Hepatocyte (in vitro differentiated cells): ENCODE measurements at regions not wholly inside any gene's neighbourhood (a gene's known extent, or its start where the extent isn't known, plus 50 kb on each side); places are given as distances from the start of the nearest gene placed in this dataset.

Experiments
- DNase-seq: peaks from one replicate; pipeline ENCODE4 v3.0.0-alpha.2; 2016; ENCODE audit warnings: low spot score
- H2AFZ ChIP-seq: fragments of 200-600 bp; sonication (generic); 2 replicates; pipeline ENCODE4 v1.6.0; 2016; ENCODE audit warnings: antibody characterized with exemption, mild to moderate bottlenecking
- H3K27ac ChIP-seq: fragments of 200-600 bp; sonication (generic); 2 replicates; pipeline ENCODE4 v1.5.1; 2016; ENCODE audit warnings: mild to moderate bottlenecking
- H3K27me3 ChIP-seq: fragments of 200-600 bp; sonication (generic); 2 replicates; pipeline ENCODE4 v1.6.1; 2016
- H3K36me3 ChIP-seq: fragments of 200-600 bp; sonication (generic); replicated peaks from 2 replicates; pipeline ENCODE4 v1.5.1; 2016; ENCODE audit warnings: low read depth; ENCODE audit not compliant: insufficient read depth
- H3K4me1 ChIP-seq: fragments of 200-600 bp; sonication (generic); 2 replicates; pipeline ENCODE4 v1.5.1; 2016; ENCODE audit warnings: mild to moderate bottlenecking, moderate library complexity; ENCODE audit not compliant: insufficient read depth
- H3K4me2 ChIP-seq: fragments of 200-600 bp; sonication (generic); 2 replicates; pipeline ENCODE4 v1.6.0; 2016
- H3K4me3 ChIP-seq: fragments of 200-600 bp; sonication (generic); 2 replicates; pipeline ENCODE4 v1.5.1; 2016; ENCODE audit warnings: mild to moderate bottlenecking
- H3K79me2 ChIP-seq: fragments of 200-600 bp; sonication (generic); 2 replicates; pipeline ENCODE4 v1.6.0; 2017; ENCODE audit warnings: mild to moderate bottlenecking
- H3K9me2 ChIP-seq: fragments of 200-600 bp; sonication (generic); replicated peaks from 2 replicates; pipeline ENCODE4 v1.6.0; 2017; ENCODE audit warnings: mild to moderate bottlenecking; ENCODE audit not compliant: insufficient read depth
- H3K9me3 ChIP-seq: fragments of 200-600 bp; sonication (generic); 2 replicates; pipeline ENCODE4 v1.5.1; 2016; ENCODE audit warnings: low read depth, mild to moderate bottlenecking
- H4K20me1 ChIP-seq: fragments of 200-600 bp; sonication (generic); 2 replicates; pipeline ENCODE4 v1.6.0; 2016; ENCODE audit warnings: mild to moderate bottlenecking; ENCODE audit not compliant: insufficient read depth, poor library complexity, severe bottlenecking
- EZH2 ChIP-seq: fragments of 200-600 bp; sonication (generic); IDR thresholded peaks from 2 replicates; pipeline ENCODE4 v1.6.1; 2016; ENCODE audit warnings: antibody characterized with exemption, mild to moderate bottlenecking, borderline replicate concordance
- EZH2phosphoT487 ChIP-seq: fragments of 200-600 bp; sonication (generic); IDR thresholded peaks from one replicate; pipeline ENCODE4 v1.6.1; 2018; ENCODE audit warnings: antibody characterized with exemption, mild to moderate bottlenecking, low read depth, moderate library complexity; ENCODE audit not compliant: unreplicated experiment, severe bottlenecking
- WGBS: methylation state at CpG from one replicate; pipeline ENCODE4 v1.1.6; 2016; ENCODE audit warnings: low lambda C conversion rate; ENCODE audit errors: missing lambda C conversion rate; 5-methylcytosine and 5-hydroxymethylcytosine counted together
- TF ChIP-seq, protein P1 (sequence below): fragments of 200-600 bp; sonication (generic); IDR thresholded peaks from 2 replicates; pipeline ENCODE4 v1.5.1; 2016; ENCODE audit warnings: antibody characterized with exemption, mild to moderate bottlenecking; ENCODE audit not compliant: poor library complexity

DNA sequence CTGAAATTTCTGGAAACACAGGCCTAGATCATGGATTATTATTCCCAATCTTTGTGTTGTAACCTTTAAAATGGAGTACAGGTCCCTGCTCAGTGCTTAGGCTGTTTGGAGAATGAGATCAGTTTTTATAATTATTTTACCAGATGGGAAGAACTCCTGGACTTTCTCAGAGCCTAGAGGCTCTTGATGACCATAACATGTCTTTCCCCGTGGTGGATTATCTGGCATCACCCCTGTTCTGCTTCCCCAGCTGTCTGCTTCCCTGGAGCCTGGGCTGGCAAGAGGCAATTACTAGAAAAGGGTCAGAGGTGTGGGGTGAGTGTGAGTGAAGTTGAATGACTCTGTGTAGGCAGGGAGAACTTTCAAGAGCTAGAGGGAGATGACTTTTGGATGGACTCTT is 143.0 kb downstream of the CARTPT start:
- whole genome bisulfite sequencing, result 41% methylated on average over 1 of the region's 1 CpG
- H2AFZ ChIP-seq, result no peak overlapping the region
- H3K4me2 ChIP-seq, result no peak overlapping the region
- H3K4me1 ChIP-seq, result no peaks in the 10 kb centered on the region
- H3K9me3 ChIP-seq, result no peaks in the 10 kb centered on the region
- no peaks in the 10 kb centered on the region for H4K20me1 ChIP-seq
- H3K27ac ChIP-seq, result no peak overlapping the region
- H3K79me2 ChIP-seq, result no peaks in the 10 kb centered on the region
- TF ChIP-seq EZH2phosphoT487 (no peak), EZH2 (no peak)
- TF ChIP-seq, protein P1, sequence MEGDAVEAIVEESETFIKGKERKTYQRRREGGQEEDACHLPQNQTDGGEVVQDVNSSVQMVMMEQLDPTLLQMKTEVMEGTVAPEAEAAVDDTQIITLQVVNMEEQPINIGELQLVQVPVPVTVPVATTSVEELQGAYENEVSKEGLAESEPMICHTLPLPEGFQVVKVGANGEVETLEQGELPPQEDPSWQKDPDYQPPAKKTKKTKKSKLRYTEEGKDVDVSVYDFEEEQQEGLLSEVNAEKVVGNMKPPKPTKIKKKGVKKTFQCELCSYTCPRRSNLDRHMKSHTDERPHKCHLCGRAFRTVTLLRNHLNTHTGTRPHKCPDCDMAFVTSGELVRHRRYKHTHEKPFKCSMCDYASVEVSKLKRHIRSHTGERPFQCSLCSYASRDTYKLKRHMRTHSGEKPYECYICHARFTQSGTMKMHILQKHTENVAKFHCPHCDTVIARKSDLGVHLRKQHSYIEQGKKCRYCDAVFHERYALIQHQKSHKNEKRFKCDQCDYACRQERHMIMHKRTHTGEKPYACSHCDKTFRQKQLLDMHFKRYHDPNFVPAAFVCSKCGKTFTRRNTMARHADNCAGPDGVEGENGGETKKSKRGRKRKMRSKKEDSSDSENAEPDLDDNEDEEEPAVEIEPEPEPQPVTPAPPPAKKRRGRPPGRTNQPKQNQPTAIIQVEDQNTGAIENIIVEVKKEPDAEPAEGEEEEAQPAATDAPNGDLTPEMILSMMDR, result no peak
- no peak for DNase-seq
- H3K4me3 ChIP-seq, result no peak overlapping the region
- no peaks in the 10 kb centered on the region for H3K27me3 ChIP-seq
- no peaks in the 10 kb centered on the region for H3K9me2 ChIP-seq
- no peaks in the 10 kb centered on the region for H3K36me3 ChIP-seq

DNA sequence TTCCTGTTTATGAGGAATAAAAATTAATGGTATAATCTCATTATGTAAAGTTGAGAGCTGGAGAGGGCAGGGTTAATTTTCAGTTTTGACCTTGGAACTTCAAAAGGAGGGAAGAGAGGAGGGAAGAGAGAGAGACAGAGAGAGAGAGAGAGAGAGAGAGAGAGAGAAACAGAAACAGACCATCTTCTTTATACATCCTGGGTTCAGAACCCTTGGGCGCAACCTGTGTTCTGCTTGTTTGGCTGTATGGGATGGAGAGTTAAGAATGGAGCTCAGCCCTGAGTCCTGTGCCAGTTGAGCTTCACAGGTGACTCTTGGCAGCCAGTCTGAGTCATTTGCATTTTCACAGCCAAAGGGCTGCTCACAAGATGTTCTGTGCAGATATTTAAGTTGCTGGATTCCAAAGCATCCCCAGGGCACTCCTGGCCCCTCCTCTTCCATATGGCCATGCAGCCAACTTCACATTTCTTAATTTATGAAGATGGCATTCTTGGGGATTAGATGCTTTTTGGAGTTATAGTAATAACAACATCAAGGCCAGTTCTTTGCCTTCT is 143.5 kb downstream of the CARTPT start:
- H3K9me3 ChIP-seq, result no peaks in the 10 kb centered on the region
- H4K20me1 ChIP-seq, result no peaks in the 10 kb centered on the region
- H2AFZ ChIP-seq, result no peak overlapping the region
- H3K9me2 ChIP-seq, result no peaks in the 10 kb centered on the region
- no peaks in the 10 kb centered on the region for H3K36me3 ChIP-seq
- DNase-seq, result no peak
- TF ChIP-seq EZH2phosphoT487 (no peak), EZH2 (no peak)
- TF ChIP-seq, protein P1, result no peak
- WGBS, result 0% methylated on average over 1 of the region's 1 CpG
- H3K27me3 ChIP-seq, result no peaks in the 10 kb centered on the region
- H3K79me2 ChIP-seq, result no peaks in the 10 kb centered on the region
- no peak overlapping the region for H3K4me2 ChIP-seq
- H3K4me3 ChIP-seq, result no peak overlapping the region
- no peak overlapping the region for H3K27ac ChIP-seq
- no peaks in the 10 kb centered on the region for H3K4me1 ChIP-seq

DNA sequence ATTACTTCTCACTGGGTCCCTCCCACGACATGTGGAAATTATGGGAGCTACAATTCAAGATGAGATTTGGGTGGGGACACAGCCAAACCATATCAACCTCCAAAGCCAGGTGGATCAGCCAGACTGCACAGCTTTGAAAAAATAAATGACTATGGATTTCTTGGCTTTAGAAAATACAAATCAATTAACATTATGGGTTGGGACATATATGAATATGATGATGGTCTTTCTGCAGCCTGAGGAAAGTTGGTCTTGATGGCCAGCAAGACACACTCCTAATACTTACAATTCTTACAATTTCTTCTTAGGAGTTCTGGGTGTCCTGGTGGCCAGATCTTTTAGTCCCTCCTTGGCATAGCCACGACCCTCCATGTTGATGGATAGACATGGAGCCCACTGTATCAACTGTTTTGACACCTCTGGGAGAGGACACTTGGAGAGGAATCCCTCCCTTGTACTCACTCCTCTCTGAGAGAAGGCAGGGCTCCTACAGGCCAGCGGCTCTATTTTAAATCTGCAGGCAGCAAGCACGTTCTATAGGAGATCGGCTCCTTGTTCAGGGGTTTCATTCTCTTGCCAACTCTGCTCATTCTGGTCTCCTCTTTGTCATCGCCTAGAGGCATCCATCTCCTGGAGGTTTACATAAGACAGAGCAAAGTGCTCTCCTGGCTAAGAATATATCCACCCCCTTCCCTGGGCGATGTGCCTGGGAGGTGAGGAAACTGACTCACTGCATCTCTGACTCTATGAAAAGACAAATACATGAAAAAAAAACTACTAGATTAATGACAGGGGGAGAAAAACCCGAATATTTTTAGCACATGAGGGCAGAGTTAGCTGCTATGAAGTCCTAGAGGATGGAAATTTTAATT is 145.9 kb downstream of the CARTPT start:
- Histone ChIP-seq H3K4me1 (no peaks in the 10 kb centered on the region), H4K20me1 (no peaks in the 10 kb centered on the region), H2AFZ (no peak overlapping the region), H3K4me3 (no peak overlapping the region), H3K79me2 (no peaks in the 10 kb centered on the region), H3K9me3 (no peaks in the 10 kb centered on the region), H3K9me2 (no peaks in the 10 kb centered on the region), H3K27me3 (no peaks in the 10 kb centered on the region), H3K4me2 (no peak overlapping the region), H3K36me3 (no peaks in the 10 kb centered on the region), H3K27ac (peak overlapping the region; percentile 38)
- peak; percentile 49 for DNase-seq
- TF ChIP-seq, protein P1, result no peak
- no peak for TF ChIP-seq EZH2phosphoT487
- TF ChIP-seq EZH2, result no peak
- 61% methylated on average over 8 of the region's 8 CpGs for WGBS
